ENCODE measurements at regions not wholly inside any gene's neighbourhood (a gene's known extent, or its start where the extent isn't known, plus 50 kb on each side); places are given as distances from the start of the nearest gene placed in this dataset.

GRCh38 chr20:62536871-62537401 is 61.1 kb upstream of the GATA5 start (continued):
- TF ChIP-seq ZNF645 (tag by site-specific recombination; IDR thresholded peaks at IDR 0.05) (no peak), ZNF366 (tag by site-specific recombination; conservative IDR thresholded peaks at IDR 0.05) (no peak), ZNF600 (tag by site-specific recombination; IDR thresholded peaks at IDR 0.05) (peak; percentile 97), SP7 (tag by site-specific recombination; IDR thresholded peaks at IDR 0.05) (no peak), EGR2 (tag by site-specific recombination; IDR thresholded peaks at IDR 0.05; ENCODE audit: low read depth) (peak; percentile 74), WT1 (tag by site-specific recombination; IDR thresholded peaks at IDR 0.05) (no peak), ELK4 (IDR thresholded peaks at IDR 0.05; ENCODE audit: borderline replicate concordance, low read depth, low read length) (no peak), CTCF (tag by site-specific recombination; IDR thresholded peaks at IDR 0.05) (no peak), ZNF155 (tag by site-specific recombination; IDR thresholded peaks at IDR 0.05) (no peak), ZNF529 (tag by site-specific recombination; IDR thresholded peaks at IDR 0.05; ENCODE audit: insufficient replicate concordance) (no peak)
- TF ChIP-seq, protein P1, sequence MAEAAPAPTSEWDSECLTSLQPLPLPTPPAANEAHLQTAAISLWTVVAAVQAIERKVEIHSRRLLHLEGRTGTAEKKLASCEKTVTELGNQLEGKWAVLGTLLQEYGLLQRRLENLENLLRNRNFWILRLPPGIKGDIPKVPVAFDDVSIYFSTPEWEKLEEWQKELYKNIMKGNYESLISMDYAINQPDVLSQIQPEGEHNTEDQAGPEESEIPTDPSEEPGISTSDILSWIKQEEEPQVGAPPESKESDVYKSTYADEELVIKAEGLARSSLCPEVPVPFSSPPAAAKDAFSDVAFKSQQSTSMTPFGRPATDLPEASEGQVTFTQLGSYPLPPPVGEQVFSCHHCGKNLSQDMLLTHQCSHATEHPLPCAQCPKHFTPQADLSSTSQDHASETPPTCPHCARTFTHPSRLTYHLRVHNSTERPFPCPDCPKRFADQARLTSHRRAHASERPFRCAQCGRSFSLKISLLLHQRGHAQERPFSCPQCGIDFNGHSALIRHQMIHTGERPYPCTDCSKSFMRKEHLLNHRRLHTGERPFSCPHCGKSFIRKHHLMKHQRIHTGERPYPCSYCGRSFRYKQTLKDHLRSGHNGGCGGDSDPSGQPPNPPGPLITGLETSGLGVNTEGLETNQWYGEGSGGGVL (tag by site-specific recombination; IDR thresholded peaks at IDR 0.05) = no peak
- TF ChIP-seq, protein P2, sequence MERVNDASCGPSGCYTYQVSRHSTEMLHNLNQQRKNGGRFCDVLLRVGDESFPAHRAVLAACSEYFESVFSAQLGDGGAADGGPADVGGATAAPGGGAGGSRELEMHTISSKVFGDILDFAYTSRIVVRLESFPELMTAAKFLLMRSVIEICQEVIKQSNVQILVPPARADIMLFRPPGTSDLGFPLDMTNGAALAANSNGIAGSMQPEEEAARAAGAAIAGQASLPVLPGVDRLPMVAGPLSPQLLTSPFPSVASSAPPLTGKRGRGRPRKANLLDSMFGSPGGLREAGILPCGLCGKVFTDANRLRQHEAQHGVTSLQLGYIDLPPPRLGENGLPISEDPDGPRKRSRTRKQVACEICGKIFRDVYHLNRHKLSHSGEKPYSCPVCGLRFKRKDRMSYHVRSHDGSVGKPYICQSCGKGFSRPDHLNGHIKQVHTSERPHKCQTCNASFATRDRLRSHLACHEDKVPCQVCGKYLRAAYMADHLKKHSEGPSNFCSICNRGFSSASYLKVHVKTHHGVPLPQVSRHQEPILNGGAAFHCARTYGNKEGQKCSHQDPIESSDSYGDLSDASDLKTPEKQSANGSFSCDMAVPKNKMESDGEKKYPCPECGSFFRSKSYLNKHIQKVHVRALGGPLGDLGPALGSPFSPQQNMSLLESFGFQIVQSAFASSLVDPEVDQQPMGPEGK (tag by site-specific recombination; IDR thresholded peaks at IDR 0.05) = peak; percentile 19; the same call in 1 of the 2 replicates
- TF ChIP-seq, protein P3, sequence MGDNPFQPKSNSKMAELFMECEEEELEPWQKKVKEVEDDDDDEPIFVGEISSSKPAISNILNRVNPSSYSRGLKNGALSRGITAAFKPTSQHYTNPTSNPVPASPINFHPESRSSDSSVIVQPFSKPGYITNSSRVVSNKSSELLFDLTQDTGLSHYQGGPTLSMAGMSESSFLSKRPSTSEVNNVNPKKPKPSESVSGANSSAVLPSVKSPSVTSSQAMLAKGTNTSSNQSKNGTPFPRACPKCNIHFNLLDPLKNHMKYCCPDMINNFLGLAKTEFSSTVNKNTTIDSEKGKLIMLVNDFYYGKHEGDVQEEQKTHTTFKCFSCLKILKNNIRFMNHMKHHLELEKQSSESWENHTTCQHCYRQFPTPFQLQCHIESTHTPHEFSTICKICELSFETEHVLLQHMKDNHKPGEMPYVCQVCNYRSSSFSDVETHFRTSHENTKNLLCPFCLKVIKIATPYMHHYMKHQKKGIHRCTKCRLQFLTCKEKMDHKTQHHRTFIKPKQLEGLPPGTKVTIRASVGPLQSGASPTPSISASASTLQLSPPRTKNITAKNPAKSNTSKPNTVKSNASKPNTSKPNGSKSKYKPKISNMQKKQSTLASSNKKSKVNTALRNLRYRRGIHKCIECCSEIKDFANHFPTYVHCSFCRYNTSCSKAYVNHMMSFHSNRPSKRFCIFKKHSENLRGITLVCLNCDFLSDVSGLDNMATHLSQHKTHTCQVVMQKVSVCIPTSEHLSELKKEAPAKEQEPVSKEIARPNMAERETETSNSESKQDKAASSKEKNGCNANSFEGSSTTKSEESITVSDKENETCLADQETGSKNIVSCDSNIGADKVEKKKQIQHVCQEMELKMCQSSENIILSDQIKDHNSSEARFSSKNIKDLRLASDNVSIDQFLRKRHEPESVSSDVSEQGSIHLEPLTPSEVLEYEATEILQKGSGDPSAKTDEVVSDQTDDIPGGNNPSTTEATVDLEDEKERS (tag by site-specific recombination; IDR thresholded peaks at IDR 0.05) = no peak

GRCh38 chr20:62537649-62538292 is 62.0 kb upstream of the GATA5 start:
- Histone ChIP-seq H3K27ac (ENCODE audit: extremely low read depth, low read depth, low read length) (no peak overlapping the region), H3K4me1 (ENCODE audit: control insufficient read depth, insufficient read depth, low read length) (no peaks in the 10 kb centered on the region), H3K36me3 (ENCODE audit: control insufficient read depth in 2 of 2, insufficient read depth in 1 of 2, low read length in 2 of 2) (no peaks in the 10 kb centered on the region), H3K4me3 (ENCODE audit: low read depth, low read length) (no peak overlapping the region), H3K9me3 (ENCODE audit: control insufficient read depth, insufficient read depth, low read depth, low read length) (no peaks in the 10 kb centered on the region)
- ChIA-PET CTCF (interaction anchor here (0.6 to 0.7 kb wide), 2 partner anchors 38 to 213 kb away, joined by 3 read pairs; no protein-coding TSS in a partner anchor), POLR2A (no interaction called here)
- TF ChIP-seq FEZF1 (tag by site-specific recombination; IDR thresholded peaks at IDR 0.05) (no peak), MZF1 (tag by site-specific recombination; IDR thresholded peaks at IDR 0.05; ENCODE audit: borderline replicate concordance) (no peak), PRDM6 (tag by site-specific recombination; IDR thresholded peaks at IDR 0.05) (no peak), ZNF16 (tag by site-specific recombination; IDR thresholded peaks at IDR 0.05; ENCODE audit: low read depth) (no peak), ZIC2 (tag by site-specific recombination; IDR thresholded peaks at IDR 0.05) (no peak)
- TF ChIP-seq, protein P3 (tag by site-specific recombination; IDR thresholded peaks at IDR 0.05) = no peak

Data from HEK293 (cell line).